Activated CD4-positive, alpha-beta T cell treated with anti-CD3 and anti-CD28 coated beads for 48 hours (primary cell): ENCODE measurements at regions not wholly inside any gene's neighbourhood (a gene's known extent, or its start where the extent isn't known, plus 50 kb on each side); places are given as distances from the start of the nearest gene placed in this dataset.

Source experiments
- DNase-seq: peaks from one replicate; pipeline ENCODE4 v3.0.0-alpha.2; 2020

- DNase-seq: no peak
These were observed 126.1 kb downstream of the OSR1 start for GRCh38 chr2:19232312-19232711.

DNA sequence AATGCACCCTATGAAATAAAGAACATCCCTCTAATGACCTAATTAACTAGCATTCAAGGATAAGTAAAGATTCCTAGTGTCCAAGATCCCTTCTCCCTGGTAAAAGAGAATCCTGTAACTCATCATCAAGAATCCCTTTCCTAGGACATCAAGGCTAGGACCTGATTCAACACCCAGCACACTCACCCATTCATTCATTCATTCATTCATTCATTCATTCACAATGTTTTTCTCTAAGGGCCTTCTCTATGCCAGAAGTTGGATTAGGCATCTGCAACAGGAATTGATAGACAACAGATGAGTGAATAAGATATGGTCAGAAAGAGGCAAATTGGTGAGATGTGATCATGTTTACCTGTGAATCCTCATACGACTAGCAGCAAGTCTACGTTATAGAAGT lies 126.8 kb downstream of the OSR1 start:
- no peak for DNase-seq

- DNase-seq: no peak
These were observed 127.8 kb downstream of the OSR1 start for GRCh38 chr2:19230626-19231025.

GRCh38 chr2:19228715-19229114 lies 129.7 kb downstream of the OSR1 start:
- no peak for DNase-seq

- no peak for DNase-seq
These were observed 130.2 kb downstream of the OSR1 start for GRCh38 chr2:19228181-19228593.

DNA sequence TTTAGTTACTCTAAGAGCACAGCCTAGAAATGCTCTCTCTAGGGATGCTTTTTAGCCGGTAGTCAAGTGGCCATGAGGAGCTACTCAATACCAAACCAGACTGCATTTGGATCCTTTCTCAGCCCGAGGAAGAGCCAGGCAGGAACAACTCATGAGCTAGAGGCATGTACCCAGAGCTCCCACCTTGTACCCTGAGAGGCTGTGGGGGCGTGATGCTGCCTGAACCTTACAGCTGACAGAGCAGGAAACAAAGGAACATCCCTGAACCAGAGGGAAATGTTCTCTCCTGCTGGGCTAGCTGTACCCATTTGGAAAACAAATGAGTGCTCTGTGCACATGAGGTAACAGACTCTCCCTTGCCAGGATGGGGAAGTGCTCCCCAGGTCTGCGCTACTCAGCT lies 131.6 kb downstream of the OSR1 start:
- DNase-seq: no peak

DNA sequence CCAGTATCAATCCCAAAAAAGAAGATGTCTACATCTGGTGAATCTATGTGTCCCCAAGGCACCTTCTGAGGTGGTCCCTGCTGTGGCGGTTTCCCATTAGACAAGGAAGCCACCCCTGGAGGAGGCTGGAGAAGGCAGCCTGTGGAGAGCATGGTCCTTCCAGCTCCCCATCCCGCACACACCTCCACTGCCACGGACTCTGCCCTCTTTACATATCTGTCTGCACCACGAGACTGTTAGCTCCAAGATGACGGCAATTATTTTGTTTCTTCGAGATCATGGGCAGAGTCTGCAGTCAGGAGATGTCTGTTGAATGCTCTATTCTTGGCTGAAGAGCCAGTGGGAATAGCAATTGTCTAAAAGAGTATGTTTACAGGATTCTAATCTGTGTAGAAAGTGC lies 132.0 kb downstream of the OSR1 start:
- no peak for DNase-seq

DNA sequence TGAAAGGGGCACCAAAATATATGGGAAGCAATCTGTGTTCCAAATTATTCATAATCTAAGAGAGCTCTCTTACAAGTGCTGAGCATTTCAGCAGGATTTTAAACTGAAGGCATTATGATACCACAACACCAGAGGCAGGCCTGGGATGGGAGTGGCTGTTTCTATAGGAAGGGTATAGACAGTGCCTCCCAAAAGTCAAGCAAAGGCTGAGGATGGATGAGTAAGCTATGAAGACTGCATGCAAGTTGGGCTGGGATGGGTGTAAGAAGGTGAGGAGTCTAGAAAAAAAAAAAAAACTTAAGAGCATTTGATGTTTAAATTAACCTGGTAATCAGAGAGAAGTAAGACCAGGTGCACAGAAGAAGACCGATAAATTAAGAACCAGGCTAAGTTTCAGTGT lies 132.5 kb downstream of the OSR1 start:
- no peak for DNase-seq

DNA sequence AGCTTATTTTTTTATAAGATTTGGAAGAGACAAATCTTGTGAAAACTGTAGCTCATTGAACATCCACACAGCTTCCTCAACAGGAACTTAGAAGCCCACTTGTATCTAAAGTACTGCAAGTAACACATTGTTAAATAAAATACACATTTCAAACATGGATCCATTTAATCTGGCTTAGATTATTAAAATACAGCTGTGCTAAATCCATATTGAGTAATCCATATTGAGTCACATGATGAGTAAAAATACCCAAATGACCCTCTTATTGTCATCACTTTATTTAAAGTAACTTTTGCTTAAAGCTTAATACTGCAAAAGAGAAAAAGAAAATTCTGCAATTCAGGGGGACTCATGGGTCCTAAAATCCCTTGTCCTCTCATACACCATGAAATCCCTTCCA lies 133.3 kb downstream of the OSR1 start:
- DNase-seq: no peak

DNA sequence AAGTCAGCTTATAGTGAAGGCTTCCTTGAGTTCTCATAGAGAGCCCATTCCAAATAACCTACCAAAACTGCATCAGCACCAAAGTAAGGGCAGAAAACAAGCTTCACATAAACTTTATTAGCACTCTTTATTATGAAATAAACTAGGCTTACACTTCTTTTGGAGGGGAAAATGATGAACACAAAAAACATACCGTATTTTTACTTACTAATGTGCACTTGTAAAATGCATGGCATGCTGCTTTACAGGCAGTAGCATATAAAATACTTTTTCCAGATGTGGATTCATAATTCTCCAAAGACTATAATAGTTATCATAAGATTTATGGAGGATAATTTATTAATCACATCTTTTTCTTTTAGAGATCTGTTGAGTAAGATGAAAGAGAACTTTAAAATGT lies 133.9 kb downstream of the OSR1 start:
- DNase-seq: no peak

GRCh38 chr2:19224011-19224410 lies 134.4 kb downstream of the OSR1 start:
- no peak for DNase-seq

- DNase-seq: no peak
These were observed 139.4 kb downstream of the OSR1 start for GRCh38 chr2:19219060-19219459.

GRCh38 chr2:19218166-19218565 lies 140.3 kb downstream of the OSR1 start:
- DNase-seq: no peak

GRCh38 chr2:19216676-19217602 lies 141.5 kb downstream of the OSR1 start:
- no peak for DNase-seq

GRCh38 chr2:19216238-19216637 lies 142.2 kb downstream of the OSR1 start:
- no peak for DNase-seq

DNA sequence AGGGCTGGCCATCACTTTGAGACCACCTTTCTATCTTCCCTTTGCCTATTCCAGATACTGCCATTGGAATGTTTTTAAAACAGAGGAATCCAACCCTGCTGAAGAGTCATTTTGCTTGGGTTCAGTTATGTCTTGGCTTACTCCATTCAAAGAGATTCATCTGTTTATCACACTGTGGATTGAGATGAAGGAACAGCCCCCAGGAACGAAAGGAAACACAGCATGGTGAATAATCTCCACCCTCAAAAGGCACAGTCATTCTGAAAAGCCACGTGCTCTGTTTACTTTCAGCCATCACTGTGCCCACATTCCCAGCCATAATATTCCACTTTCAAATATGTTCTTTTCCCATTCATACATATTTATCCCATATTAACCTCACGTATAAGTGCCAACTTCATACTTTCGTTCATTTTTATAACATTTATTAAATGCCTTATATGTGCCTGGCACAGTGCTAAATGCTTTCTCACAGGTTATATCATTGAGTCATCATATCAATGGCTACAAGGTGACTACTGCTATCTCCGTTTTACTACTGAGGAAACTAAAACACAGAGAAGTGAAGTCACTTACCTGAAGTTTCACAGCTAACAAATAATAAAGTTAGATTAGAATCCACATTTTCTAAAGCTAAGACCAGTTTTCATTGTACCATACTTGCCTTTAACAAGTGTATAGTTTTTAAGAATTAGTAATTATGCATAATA lies 143.6 kb downstream of the OSR1 start:
- DNase-seq: peak; percentile 5

- DNase-seq: no peak
These were observed 148.7 kb downstream of the OSR1 start for GRCh38 chr2:19209575-19210341.

GRCh38 chr2:19208479-19209199 lies 149.8 kb downstream of the OSR1 start:
- DNase-seq: no peak

- DNase-seq: no peak
These were observed 151.0 kb downstream of the OSR1 start for GRCh38 chr2:19207452-19207851.

DNA sequence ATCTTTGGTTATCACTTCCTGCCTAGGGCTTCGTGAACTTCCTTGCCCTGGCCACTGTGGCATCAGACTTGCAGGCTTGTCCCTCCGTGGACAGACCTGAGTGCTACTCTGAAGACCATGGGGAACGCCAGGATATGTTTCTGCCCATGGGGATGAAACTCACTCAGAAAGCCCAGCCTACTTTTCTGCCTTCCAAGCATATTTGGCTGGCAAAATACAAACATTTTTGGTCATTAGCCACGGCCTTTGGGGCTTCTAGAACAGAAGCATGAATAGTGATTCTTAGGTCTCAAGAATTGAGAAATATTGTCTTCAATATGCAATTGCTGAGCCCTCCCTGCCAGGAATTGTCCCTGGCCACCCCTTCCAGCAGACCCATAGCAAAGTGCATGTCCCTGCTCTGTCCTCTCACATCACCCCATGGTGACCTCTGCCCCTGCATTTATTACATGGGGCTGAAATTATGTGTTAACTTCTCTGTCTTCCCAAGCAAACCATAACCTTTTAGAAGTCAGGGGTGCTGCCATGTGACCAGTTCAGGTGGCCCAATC lies 152.4 kb downstream of the OSR1 start:
- no peak for DNase-seq

GRCh38 chr2:19203866-19204265 lies 154.6 kb downstream of the OSR1 start:
- no peak for DNase-seq

DNA sequence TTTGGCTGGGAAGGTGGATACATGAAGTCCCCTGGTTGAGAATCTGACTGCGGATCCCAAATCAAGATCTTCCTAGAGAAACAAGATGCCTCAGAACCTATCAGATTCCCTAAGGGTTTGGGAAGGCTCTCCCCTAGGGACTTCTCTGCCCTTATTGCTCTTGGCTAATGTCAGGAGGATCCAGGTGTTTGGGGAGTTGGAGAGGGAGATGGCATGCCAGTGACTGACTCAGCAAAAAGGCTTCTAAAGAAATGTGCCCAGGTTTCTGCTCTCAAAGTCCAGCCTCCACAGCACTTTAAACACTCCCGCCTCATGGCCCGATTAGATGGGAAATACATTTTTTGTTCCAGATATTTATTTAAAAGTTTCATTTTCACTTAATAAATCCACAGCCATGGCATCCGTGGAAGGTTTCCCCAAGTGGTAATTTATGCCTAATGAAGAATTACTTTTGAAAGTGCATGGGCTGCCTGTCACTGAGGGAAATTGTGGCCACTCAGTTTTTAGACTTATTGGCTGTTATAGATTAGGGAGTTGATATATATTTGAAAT lies 156.4 kb downstream of the OSR1 start:
- no peak for DNase-seq
